ENCODE measurements at regions not wholly inside any gene's neighbourhood (a gene's known extent, or its start where the extent isn't known, plus 50 kb on each side); places are given as distances from the start of the nearest gene placed in this dataset.

- H3K36me3 ChIP-seq (ENCODE audit: insufficient read depth, low read length) = no peaks in the 10 kb centered on the region
- TF ChIP-seq, protein P1, sequence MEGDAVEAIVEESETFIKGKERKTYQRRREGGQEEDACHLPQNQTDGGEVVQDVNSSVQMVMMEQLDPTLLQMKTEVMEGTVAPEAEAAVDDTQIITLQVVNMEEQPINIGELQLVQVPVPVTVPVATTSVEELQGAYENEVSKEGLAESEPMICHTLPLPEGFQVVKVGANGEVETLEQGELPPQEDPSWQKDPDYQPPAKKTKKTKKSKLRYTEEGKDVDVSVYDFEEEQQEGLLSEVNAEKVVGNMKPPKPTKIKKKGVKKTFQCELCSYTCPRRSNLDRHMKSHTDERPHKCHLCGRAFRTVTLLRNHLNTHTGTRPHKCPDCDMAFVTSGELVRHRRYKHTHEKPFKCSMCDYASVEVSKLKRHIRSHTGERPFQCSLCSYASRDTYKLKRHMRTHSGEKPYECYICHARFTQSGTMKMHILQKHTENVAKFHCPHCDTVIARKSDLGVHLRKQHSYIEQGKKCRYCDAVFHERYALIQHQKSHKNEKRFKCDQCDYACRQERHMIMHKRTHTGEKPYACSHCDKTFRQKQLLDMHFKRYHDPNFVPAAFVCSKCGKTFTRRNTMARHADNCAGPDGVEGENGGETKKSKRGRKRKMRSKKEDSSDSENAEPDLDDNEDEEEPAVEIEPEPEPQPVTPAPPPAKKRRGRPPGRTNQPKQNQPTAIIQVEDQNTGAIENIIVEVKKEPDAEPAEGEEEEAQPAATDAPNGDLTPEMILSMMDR (IDR thresholded peaks at IDR 0.05; ENCODE audit: extremely low read depth, low read depth, low read length) = no peak
- H3K4me1 ChIP-seq (ENCODE audit: insufficient read depth, low read length) = no peaks in the 10 kb centered on the region
- no peaks in the 10 kb centered on the region for H3K79me2 ChIP-seq (ENCODE audit: insufficient read depth, low read length)
- no peaks in the 10 kb centered on the region for H4K20me1 ChIP-seq (ENCODE audit: insufficient read depth, low read length)
- no peak overlapping the region for H3K4me2 ChIP-seq (ENCODE audit: insufficient read depth, low read length)
- H3K4me3 ChIP-seq (ENCODE audit: insufficient read depth, low read length) = no peak overlapping the region
- no peak overlapping the region for H2AFZ ChIP-seq (ENCODE audit: low read length)
- no peak overlapping the region for H3K27ac ChIP-seq (ENCODE audit: low read depth, low read length)
- H3K9me3 ChIP-seq (ENCODE audit: low read depth, low read length) = no peaks in the 10 kb centered on the region
- H3K27me3 ChIP-seq (ENCODE audit: insufficient read depth, low read length) = no peaks in the 10 kb centered on the region
- no peak for DNase-seq (ENCODE audit: insufficient read length, low spot score, missing footprints)
Measured at GRCh38 chr7:81349044-81349443, 420.8 kb downstream of the HGF start.

GRCh38 chr7:81339946-81340345 lies 421.1 kb upstream of the SEMA3C start:
- H3K9me3 ChIP-seq (ENCODE audit: low read depth, low read length) = no peaks in the 10 kb centered on the region
- no peak overlapping the region for H3K27ac ChIP-seq (ENCODE audit: low read depth, low read length)
- DNase-seq (ENCODE audit: insufficient read length, low spot score, missing footprints) = no peak
- H4K20me1 ChIP-seq (ENCODE audit: insufficient read depth, low read length) = no peaks in the 10 kb centered on the region
- H3K4me1 ChIP-seq (ENCODE audit: insufficient read depth, low read length) = no peaks in the 10 kb centered on the region
- no peak overlapping the region for H3K4me2 ChIP-seq (ENCODE audit: insufficient read depth, low read length)
- H3K36me3 ChIP-seq (ENCODE audit: insufficient read depth, low read length) = no peaks in the 10 kb centered on the region
- H3K27me3 ChIP-seq (ENCODE audit: insufficient read depth, low read length) = no peaks in the 10 kb centered on the region
- H3K4me3 ChIP-seq (ENCODE audit: insufficient read depth, low read length) = no peak overlapping the region
- TF ChIP-seq, protein P1 (IDR thresholded peaks at IDR 0.05; ENCODE audit: extremely low read depth, low read depth, low read length) = no peak
- no peak overlapping the region for H2AFZ ChIP-seq (ENCODE audit: low read length)
- no peaks in the 10 kb centered on the region for H3K79me2 ChIP-seq (ENCODE audit: insufficient read depth, low read length)

DNA sequence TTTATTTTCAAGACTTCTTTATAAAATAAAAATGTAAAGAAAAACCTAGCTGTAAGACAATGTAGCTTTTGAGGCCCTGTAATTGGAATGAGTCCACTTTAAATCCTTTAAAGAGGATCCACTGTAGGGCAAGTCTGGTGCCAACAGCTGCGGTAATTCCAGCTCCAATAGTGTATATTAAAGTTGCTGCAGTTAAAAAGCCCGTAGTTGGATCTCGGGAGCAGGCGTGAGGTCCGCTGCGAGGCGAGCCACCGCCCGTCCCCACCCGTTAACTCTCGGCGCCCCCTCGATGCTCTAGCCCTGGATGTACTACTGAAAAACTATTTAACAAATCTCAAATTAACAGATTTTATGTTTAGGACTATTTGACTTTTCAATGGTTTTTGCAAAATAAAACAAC lies 414.7 kb upstream of the SEMA3C start:
- Histone ChIP-seq H2AFZ (ENCODE audit: low read length) (no peak overlapping the region), H3K4me2 (ENCODE audit: insufficient read depth, low read length) (no peak overlapping the region), H3K36me3 (ENCODE audit: insufficient read depth, low read length) (no peaks in the 10 kb centered on the region), H3K4me1 (ENCODE audit: insufficient read depth, low read length) (peaks cover 25% of the 10 kb centered on the region), H3K27me3 (ENCODE audit: insufficient read depth, low read length) (no peaks in the 10 kb centered on the region), H3K4me3 (ENCODE audit: insufficient read depth, low read length) (no peak overlapping the region), H3K79me2 (ENCODE audit: insufficient read depth, low read length) (no peaks in the 10 kb centered on the region), H3K27ac (ENCODE audit: low read depth, low read length) (no peak overlapping the region), H3K9me3 (ENCODE audit: low read depth, low read length) (no peaks in the 10 kb centered on the region), H4K20me1 (ENCODE audit: insufficient read depth, low read length) (no peaks in the 10 kb centered on the region)
- DNase-seq (ENCODE audit: insufficient read length, low spot score, missing footprints) = no peak
- TF ChIP-seq, protein P1 (IDR thresholded peaks at IDR 0.05; ENCODE audit: extremely low read depth, low read depth, low read length) = no peak

DNA sequence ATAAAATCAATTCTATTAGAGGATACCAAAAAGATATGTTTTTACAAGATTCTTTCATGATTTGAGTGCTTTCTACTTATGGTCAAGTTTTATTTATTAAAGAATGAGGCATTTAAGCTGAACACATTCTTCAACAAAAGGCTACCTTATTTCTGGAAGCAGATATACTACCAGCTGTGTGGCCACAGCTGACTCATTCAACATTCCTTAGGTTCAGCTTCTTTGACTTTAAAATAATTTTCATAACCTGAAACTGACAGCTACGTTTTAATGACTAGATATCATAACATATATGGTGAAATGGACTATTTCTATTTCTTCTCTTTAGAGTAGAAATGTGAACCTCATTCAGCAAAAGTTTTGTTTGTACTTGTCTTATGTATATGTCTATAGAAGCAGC lies 414.2 kb upstream of the SEMA3C start:
- no peaks in the 10 kb centered on the region for H3K9me3 ChIP-seq (ENCODE audit: low read depth, low read length)
- peak; percentile 71 for DNase-seq (ENCODE audit: insufficient read length, low spot score, missing footprints)
- no peak overlapping the region for H3K4me2 ChIP-seq (ENCODE audit: insufficient read depth, low read length)
- no peaks in the 10 kb centered on the region for H3K27me3 ChIP-seq (ENCODE audit: insufficient read depth, low read length)
- H2AFZ ChIP-seq (ENCODE audit: low read length) = no peak overlapping the region
- H3K79me2 ChIP-seq (ENCODE audit: insufficient read depth, low read length) = no peaks in the 10 kb centered on the region
- no peak overlapping the region for H3K27ac ChIP-seq (ENCODE audit: low read depth, low read length)
- no peak overlapping the region for H3K4me3 ChIP-seq (ENCODE audit: insufficient read depth, low read length)
- TF ChIP-seq, protein P1 (IDR thresholded peaks at IDR 0.05; ENCODE audit: extremely low read depth, low read depth, low read length) = no peak
- H4K20me1 ChIP-seq (ENCODE audit: insufficient read depth, low read length) = no peaks in the 10 kb centered on the region
- no peaks in the 10 kb centered on the region for H3K36me3 ChIP-seq (ENCODE audit: insufficient read depth, low read length)
- H3K4me1 ChIP-seq (ENCODE audit: insufficient read depth, low read length) = peaks cover 25% of the 10 kb centered on the region
